Adrenal gland (tissue), 5 donors: ENCODE measurements at regions not wholly inside any gene's neighbourhood (a gene's known extent, or its start where the extent isn't known, plus 50 kb on each side); places are given as distances from the start of the nearest gene placed in this dataset.
"Not testable (repeated sequence)": the region's sequence is repeated elsewhere in the genome, so short reads cannot be mapped to it uniquely, and the experiment has no call there.

Experiments
- CTCF ChIP-seq, 6 experiments: fragments of 450-650 bp in 4 of 6; fragments of 200-600 bp in 2 of 6; sonication (generic) in 1 of 6; IDR thresholded peaks; 1 replicate in 5 of 6; 2 replicates in 1 of 6; pipeline versions ENCODE4 v1.5.1 to v1.8.0; 2016 to 2021; ENCODE audit warnings: antibody characterized with exemption in 6 of 6, mild to moderate bottlenecking in 2 of 6, moderate library complexity in 1 of 6
- POLR2A ChIP-seq, 2 donors: fragments of 450-650 bp; IDR thresholded peaks; one replicate each; pipeline ENCODE4 v1.6.1; 2017; ENCODE audit warnings: antibody characterized with exemption in 2 of 2, mild to moderate bottlenecking in 2 of 2, moderate library complexity in 1 of 2
- donor health status: DM: no; HTN: no; CAD: no.

GRCh38 chr15:22178438-22178837 is 98.1 kb downstream of the OR4M2 start:
- TF ChIP-seq CTCF, POLR2A (IDR thresholded peaks at IDR 0.05): not testable (repeated sequence)
